Activated T-cell treated with anti-CD3 and anti-CD28 coated beads, Interleukin-2, amount 50 U/mL, for 72 hours (primary cell): ENCODE measurements at regions not wholly inside any gene's neighbourhood (a gene's known extent, or its start where the extent isn't known, plus 50 kb on each side); places are given as distances from the start of the nearest gene placed in this dataset.

ENCODE experiments used
- ATAC-seq, 2 donors: fragments of 150-1000 bp; cut with Tn5 transposase; replicated peaks in 1 of 2; 2 replicates each; pipeline ENCODE4 v1.10.0; 2021; ENCODE audit warnings: moderate library complexity in 2 of 2, mild to moderate bottlenecking in 1 of 2
- DNase-seq, 2 donors: peaks; one replicate each; pipeline ENCODE4 v3.0.0; 2021 to 2022; ENCODE audit warnings: mixed read lengths in 1 of 2
- H3K27ac Mint-ChIP-seq: one replicate; pipeline ENCODE4 v1.8.0; 2022; ENCODE audit warnings: mild to moderate bottlenecking, moderate library complexity, mixed read lengths
- H3K27me3 Mint-ChIP-seq: one replicate; pipeline ENCODE4 v1.8.0; 2022; ENCODE audit warnings: low read depth, mixed read lengths
- H3K36me3 Mint-ChIP-seq, 2 donors: one replicate each; pipeline ENCODE4 v1.8.0; 2022; ENCODE audit warnings: mixed read lengths in 2 of 2, mild to moderate bottlenecking in 1 of 2; ENCODE audit not compliant: insufficient read depth in 2 of 2
- H3K4me1 Mint-ChIP-seq: one replicate; pipeline ENCODE4 v1.8.0; 2022; ENCODE audit warnings: low read depth, mixed read lengths
- H3K4me3 Mint-ChIP-seq, 2 donors: one replicate each; pipeline ENCODE4 v1.8.0; 2022; ENCODE audit warnings: mild to moderate bottlenecking in 2 of 2, mixed read lengths in 2 of 2, moderate library complexity in 2 of 2
- H3K9me3 Mint-ChIP-seq, 2 donors: one replicate each; pipeline ENCODE4 v1.8.0; 2022; ENCODE audit warnings: mixed read lengths in 2 of 2

DNA sequence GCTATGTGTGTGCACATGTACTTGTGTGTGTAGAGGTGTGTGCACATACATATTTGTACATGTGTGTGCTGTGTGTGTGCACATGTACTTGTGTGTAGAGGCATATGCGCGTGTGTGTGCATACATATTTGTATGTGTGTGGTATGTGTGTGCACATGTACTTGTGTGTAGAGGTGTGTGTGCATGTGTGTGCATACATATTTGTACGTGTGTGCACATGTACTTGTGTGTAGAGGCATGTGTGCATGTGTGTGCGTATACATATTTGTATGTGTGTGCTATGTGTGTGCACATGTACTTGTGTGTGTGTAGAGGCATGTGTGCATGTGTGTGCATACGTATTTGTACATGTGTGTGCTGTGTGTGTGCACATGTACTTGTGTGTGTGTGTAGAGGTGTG is 291.9 kb downstream of the AJAP1 start:
- peaks cover 14% of the 10 kb centered on the region for H3K27me3 Mint-ChIP-seq
- DNase-seq (no peak), ATAC-seq (no peak)
- peaks cover 0 to 6% of the 10 kb centered on the region in 2 donors for H3K9me3 Mint-ChIP-seq
- H3K4me1 Mint-ChIP-seq, result no peaks in the 10 kb centered on the region
- no peak overlapping the region for H3K27ac Mint-ChIP-seq
- no peak overlapping the region for H3K4me3 Mint-ChIP-seq
- H3K36me3 Mint-ChIP-seq, result no peaks in the 10 kb centered on the region

DNA sequence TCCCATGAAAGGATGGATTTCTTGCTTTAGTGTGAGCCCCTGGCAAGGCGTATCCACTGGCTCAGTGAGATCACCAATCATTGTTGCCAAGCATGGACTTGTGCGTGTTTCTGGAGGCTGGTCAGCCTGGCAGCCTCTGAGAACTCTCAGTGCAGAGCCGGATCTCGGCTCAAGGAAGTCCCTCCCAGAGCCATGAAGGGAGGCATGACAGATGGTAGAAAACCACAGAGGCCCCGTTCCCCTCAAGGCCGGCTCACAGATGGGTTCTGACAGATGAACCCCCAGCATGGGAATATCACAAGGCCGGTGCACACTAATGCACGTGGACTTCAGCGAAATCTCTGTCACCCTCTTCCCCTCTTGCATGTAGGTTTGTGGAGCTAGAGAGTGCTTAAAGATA is 290.5 kb downstream of the AJAP1 start:
- DNase-seq (no peak), ATAC-seq (no peak)
- no peak overlapping the region for H3K27ac Mint-ChIP-seq
- no peaks in the 10 kb centered on the region for H3K36me3 Mint-ChIP-seq
- H3K4me3 Mint-ChIP-seq, result no peak overlapping the region
- peaks cover 11% of the 10 kb centered on the region for H3K27me3 Mint-ChIP-seq
- peaks cover under 1 to 6% of the 10 kb centered on the region in 2 donors for H3K9me3 Mint-ChIP-seq
- no peaks in the 10 kb centered on the region for H3K4me1 Mint-ChIP-seq

DNA sequence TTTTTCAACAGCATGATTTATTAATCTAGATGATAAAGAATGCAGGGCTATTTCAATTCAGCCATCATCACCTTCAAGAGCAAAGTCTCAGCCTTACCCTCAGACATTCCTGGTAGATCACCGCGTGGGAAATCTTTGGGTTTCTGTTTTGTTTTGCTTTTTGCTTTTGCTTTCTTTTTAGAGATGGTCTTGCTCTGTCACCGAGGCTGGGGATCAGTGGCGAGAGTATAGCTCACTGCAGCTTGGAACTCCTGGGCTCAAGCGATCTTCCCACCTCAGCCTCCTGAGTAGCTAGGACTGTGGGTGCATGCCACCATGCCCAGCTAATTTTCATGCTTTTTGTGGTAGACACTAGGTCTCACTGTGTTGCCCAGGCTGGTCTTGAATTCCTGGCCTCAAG is 289.7 kb downstream of the AJAP1 start:
- Mint-ChIP-seq H3K4me3 (no peak overlapping the region), H3K4me1 (no peaks in the 10 kb centered on the region), H3K27me3 (peaks cover 7% of the 10 kb centered on the region), H3K36me3 (peaks cover 2 to 4% of the 10 kb centered on the region in 2 donors), H3K9me3 (peaks cover 8 to 14% of the 10 kb centered on the region in 2 donors), H3K27ac (no peak overlapping the region)
- ATAC-seq (no peak), DNase-seq (no peak)

DNA sequence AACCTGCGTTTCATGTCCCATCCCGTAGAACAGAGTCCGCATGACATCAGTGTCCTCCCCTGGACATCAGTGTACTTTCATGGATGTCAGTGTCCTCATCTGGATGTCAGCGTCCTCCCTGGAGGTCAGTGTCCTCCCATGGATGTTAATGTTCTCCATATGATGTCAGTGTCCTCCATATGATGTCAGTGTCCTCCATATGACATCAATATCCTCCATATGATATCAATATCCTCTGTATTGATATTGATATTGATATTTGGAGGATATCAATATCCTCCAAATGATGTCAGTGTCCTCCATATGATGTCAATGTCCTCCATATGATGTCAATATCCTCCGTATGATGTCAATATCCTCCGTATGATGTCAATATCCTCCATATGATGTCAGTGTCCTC is 284.9 kb downstream of the AJAP1 start:
- ATAC-seq (no peak), DNase-seq (no peak)
- no peak overlapping the region for H3K4me3 Mint-ChIP-seq
- H3K9me3 Mint-ChIP-seq, result peaks cover 8% of the 10 kb centered on the region in 2 donors
- peaks cover 7% of the 10 kb centered on the region for H3K27me3 Mint-ChIP-seq
- no peaks in the 10 kb centered on the region for H3K4me1 Mint-ChIP-seq
- no peak overlapping the region for H3K27ac Mint-ChIP-seq
- H3K36me3 Mint-ChIP-seq, result peaks cover 2 to 4% of the 10 kb centered on the region in 2 donors

DNA sequence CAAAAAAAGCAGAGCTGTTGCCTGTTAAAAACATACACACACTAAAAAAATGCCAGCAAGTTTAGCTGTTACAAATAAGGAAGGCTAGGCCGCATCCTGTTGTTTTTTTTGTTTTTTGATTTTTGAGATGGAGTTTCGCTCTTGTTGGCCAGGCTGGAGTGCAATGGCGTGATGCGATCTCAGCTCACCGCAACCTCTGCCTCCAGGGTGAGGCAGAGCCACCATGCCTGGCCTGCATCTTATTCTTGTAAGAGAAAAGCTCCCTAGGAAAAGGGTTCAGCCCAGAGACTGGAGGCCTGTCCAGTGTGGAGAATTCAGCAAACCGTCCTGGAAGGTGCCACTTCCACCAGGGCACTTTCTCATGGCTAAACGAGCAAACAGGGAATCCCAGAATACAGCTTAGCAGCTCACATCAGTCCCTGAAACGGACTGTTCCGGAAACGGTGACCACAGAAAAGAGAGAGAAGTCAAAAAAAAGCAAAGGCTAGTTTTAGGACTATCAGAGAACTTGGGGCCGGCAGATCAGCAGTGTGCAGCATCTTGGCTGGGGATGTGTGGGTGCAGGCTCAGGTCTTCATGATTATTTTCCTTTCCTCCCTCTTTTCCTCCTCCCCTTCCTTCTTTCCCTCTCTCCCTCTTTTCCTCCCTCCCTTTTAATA is 283.6 kb downstream of the AJAP1 start:
- DNase-seq, result no peak
- H3K27ac Mint-ChIP-seq, result no peak overlapping the region
- peaks cover 2 to 4% of the 10 kb centered on the region in 2 donors for H3K36me3 Mint-ChIP-seq
- H3K27me3 Mint-ChIP-seq, result peaks cover 6% of the 10 kb centered on the region
- H3K4me3 Mint-ChIP-seq, result no peak overlapping the region
- H3K9me3 Mint-ChIP-seq, result peaks cover 8% of the 10 kb centered on the region in 2 donors
- no peaks in the 10 kb centered on the region for H3K4me1 Mint-ChIP-seq
- no peak for ATAC-seq

DNA sequence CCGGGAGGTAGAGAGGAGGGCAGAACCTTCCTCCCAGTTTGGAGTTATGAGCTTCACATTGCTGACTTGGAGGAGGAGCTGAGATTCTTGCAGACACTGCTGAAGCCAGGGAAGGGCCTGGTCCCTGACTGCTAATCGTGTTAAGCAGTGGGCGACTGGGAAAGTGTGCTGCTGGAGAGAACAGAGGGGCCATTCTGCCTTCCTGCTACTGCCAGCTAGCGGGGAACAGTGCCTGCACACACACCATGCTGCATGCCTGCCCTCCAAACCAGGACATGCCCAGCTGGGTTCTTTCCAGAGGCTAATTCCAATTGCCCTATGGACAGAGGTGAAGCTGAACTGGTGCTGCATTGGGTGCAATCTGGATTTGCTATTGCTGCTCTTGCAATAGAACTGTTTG is 281.4 kb downstream of the AJAP1 start:
- Mint-ChIP-seq H3K4me3 (no peak overlapping the region), H3K27me3 (no peaks in the 10 kb centered on the region), H3K4me1 (no peaks in the 10 kb centered on the region), H3K27ac (no peak overlapping the region), H3K36me3 (peaks cover 2 to 4% of the 10 kb centered on the region in 2 donors), H3K9me3 (peaks cover 8% of the 10 kb centered on the region in 2 donors)
- no peak for ATAC-seq
- no peak for DNase-seq

DNA sequence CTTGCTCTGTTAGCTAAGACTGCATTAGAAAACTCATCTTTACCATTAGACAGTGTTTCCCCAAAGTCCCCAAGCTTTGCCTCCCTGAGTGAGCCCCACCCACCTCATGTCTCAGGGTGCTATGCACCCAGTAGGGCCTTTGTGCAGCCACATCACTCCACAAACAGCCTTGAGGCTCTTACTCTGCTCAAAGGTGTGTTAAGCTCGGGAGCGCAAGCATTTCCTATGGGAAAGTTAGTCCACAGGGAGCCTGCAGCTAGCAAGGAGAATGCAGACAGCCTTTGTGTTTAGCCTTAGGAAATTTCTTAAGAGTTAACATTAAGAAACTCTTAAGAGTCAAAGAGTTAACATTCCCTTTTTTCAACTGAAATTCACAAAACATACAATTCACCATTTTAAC is 278.8 kb downstream of the AJAP1 start:
- Mint-ChIP-seq H3K9me3 (no peaks in the 10 kb centered on the region), H3K4me3 (no peak overlapping the region), H3K36me3 (no peaks in the 10 kb centered on the region), H3K4me1 (no peaks in the 10 kb centered on the region), H3K27ac (no peak overlapping the region), H3K27me3 (no peaks in the 10 kb centered on the region)
- ATAC-seq (no peak), DNase-seq (no peak)

DNA sequence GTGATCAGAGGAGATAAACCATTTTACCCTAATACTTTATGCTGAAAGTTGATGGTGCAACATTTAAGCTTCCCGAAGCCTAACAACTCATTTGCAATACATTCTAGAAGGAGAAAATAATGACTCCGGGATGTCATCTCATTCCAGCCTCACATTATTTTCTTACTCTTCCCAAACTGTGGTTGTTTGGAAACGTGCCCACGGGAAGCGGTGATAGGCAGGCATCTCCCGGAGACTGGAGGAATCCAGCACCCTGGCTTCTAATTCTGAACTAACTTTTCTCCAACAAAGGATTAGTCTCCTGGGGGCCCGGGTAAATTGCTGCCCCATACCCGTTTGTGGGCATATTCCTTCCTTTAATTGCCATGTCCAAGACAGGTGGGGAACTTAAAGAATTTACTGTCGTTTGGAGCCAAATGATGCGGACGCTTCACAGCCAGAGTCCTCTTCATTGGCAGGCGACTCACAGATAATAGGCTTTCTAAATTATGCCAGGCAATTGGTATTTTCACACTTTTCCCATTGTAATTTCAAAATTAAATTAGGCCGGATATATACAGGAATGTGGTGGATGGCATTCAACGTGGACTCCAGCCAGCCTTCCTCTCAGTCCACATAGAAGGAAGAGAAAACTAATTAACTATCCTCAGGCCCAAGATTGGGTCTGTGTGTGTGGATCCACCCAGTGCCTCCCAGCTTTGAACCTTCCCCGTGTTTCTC is 278.1 kb downstream of the AJAP1 start:
- no peaks in the 10 kb centered on the region for H3K9me3 Mint-ChIP-seq
- no peak overlapping the region for H3K27ac Mint-ChIP-seq
- H3K4me3 Mint-ChIP-seq, result no peak overlapping the region
- no peak for ATAC-seq
- H3K4me1 Mint-ChIP-seq, result no peaks in the 10 kb centered on the region
- no peak for DNase-seq
- H3K36me3 Mint-ChIP-seq, result no peaks in the 10 kb centered on the region
- H3K27me3 Mint-ChIP-seq, result no peaks in the 10 kb centered on the region

DNA sequence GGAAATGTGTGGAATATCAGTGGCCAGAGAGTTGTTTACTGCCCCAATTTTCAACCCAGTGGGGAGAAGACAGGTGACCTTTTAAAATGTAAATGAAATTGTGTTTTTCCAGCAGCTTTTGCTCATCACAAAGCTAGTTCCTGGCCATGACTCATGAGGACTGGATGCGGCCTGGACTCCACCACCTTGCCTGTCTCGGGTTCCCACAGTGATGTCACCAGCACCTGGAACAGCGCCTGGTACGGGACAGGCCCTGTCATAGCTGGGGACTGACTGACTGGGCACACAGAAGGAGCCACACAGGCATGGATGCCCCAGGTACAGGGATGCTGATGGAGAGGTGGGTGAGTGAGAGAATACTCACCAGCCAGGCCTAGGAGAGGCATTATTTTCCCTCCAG is 277.1 kb downstream of the AJAP1 start:
- H3K9me3 Mint-ChIP-seq, result no peaks in the 10 kb centered on the region
- no peak for DNase-seq
- H3K4me1 Mint-ChIP-seq, result no peaks in the 10 kb centered on the region

DNA sequence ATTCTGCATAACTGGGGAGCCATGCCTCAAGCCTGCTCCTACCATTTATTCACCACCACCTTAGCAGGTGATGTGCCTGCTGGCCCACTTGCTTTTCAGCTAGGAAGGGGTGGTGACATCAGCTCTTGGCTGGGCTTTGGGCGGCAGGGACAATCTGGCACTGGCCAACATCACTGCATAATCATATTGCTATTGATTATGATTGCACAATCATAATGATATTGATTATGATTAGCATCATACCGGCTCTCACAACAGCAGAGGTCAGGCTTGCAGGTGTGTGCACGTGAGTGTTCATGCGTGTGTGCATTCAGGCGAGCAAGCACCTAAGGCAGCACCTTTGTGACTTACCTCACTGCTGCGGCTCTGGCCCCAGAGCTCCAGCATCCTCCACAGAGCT is 273.8 kb downstream of the AJAP1 start:
- no peaks in the 10 kb centered on the region for H3K36me3 Mint-ChIP-seq
- ATAC-seq (no peak), DNase-seq (no peak)
- H3K27ac Mint-ChIP-seq, result no peak overlapping the region
- no peaks in the 10 kb centered on the region for H3K4me1 Mint-ChIP-seq
- no peak overlapping the region for H3K4me3 Mint-ChIP-seq
- no peaks in the 10 kb centered on the region for H3K9me3 Mint-ChIP-seq
- no peaks in the 10 kb centered on the region for H3K27me3 Mint-ChIP-seq

More for the DNA sequence above, 277.1 kb downstream of the AJAP1 start:
- Mint-ChIP-seq H3K4me3 (no peak overlapping the region), H3K27me3 (no peaks in the 10 kb centered on the region), H3K36me3 (no peaks in the 10 kb centered on the region), H3K27ac (no peak overlapping the region)
- ATAC-seq, result no peak

DNA sequence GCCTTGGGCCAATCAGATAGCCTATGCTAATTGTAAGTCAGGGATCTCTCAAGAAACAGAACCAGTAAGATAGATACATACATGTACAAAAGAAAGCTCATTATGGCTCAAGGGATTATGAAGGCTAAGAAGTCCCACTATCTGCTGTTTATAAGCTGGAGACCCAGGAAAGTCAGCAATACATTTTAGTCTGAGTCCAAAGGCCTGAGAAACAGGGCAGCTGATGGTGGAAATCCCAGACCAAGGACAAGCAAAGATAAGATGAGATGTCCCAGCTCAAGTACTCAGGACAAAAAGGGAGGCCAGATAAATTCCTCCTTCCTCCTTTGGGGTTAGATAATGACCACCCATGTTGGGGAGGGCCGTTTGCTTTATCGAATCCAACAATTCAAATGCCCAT is 269.9 kb downstream of the AJAP1 start:
- ATAC-seq (no peak), DNase-seq (no peak)
- Mint-ChIP-seq H3K9me3 (peaks cover 0 to 5% of the 10 kb centered on the region in 2 donors), H3K4me3 (no peak overlapping the region), H3K4me1 (no peaks in the 10 kb centered on the region), H3K27me3 (no peaks in the 10 kb centered on the region), H3K27ac (no peak overlapping the region), H3K36me3 (peaks cover 0 to 3% of the 10 kb centered on the region in 2 donors)

DNA sequence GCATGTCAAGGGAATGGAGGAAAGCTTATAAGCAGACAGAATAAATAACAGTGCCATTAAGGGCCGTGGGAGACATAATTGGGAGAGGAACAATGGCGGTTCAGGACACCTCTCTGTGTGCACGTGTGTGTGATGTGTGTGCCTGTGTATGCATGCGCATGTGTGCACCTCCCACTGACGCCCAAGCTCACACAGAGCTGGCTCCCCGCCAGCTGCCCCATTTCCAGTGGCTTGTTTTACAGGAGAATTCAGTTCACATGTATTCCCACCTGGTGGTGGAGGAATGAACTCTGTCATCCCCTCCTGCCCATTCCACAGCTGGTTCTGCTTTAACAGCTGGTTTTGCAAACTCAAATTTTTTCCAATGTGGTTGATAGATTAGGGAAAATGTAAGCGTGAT is 262.2 kb downstream of the AJAP1 start:
- Mint-ChIP-seq H3K27ac (no peak overlapping the region), H3K4me1 (no peaks in the 10 kb centered on the region), H3K36me3 (peaks cover 0 to 3% of the 10 kb centered on the region in 2 donors), H3K27me3 (no peaks in the 10 kb centered on the region), H3K4me3 (no peak overlapping the region), H3K9me3 (peaks cover 0 to 7% of the 10 kb centered on the region in 2 donors)
- ATAC-seq (no peak), DNase-seq (no peak)

DNA sequence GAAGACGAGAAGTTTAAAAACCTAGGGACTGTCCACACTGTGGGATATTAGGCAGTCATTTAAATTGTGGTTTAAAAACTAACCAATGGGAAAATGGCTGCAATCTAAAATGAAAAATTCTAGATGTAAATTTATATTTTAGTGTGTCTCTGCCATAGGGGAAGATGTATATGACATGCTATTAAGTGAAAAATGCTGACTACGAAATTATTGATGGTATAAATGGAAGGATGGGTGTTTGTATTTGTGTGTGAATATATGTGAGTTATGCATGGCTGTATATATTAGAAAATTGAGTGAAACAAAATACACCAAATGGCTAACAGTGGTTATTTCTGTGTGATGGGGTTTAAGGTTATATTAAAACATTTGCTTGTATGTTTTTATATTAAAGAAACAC is 260.7 kb downstream of the AJAP1 start:
- no peaks in the 10 kb centered on the region for H3K27me3 Mint-ChIP-seq
- H3K4me3 Mint-ChIP-seq, result no peak overlapping the region
- no peak overlapping the region for H3K27ac Mint-ChIP-seq
- ATAC-seq, result no peak
- H3K36me3 Mint-ChIP-seq, result peaks cover 0 to 3% of the 10 kb centered on the region in 2 donors
- no peak for DNase-seq
- H3K4me1 Mint-ChIP-seq, result no peaks in the 10 kb centered on the region
- peaks cover 0 to 7% of the 10 kb centered on the region in 2 donors for H3K9me3 Mint-ChIP-seq

DNA sequence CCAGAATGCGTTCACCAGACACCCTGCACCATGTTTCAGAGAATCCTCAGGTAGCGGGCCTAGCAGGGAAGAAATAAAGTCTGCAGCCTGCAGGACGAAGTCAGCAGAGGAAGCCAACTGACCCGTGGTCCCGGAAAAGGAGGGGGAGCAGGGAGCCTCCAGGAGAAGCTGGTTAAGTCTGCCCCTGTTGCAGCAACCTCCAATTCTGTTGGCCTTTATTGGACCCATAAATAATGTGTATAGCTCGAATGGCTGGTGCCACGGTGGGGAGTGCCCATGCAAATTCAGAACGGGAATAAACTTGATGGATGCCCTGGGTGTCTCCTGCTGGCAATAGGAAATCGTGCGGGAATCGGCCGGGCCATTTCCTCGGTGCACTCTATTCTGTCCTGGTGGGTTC is 254.1 kb downstream of the AJAP1 start:
- ATAC-seq (no peak), DNase-seq (no peak)
- Mint-ChIP-seq H3K36me3 (no peaks in the 10 kb centered on the region), H3K27me3 (no peaks in the 10 kb centered on the region), H3K9me3 (peaks cover 0 to 2% of the 10 kb centered on the region in 2 donors), H3K27ac (no peak overlapping the region), H3K4me1 (no peaks in the 10 kb centered on the region), H3K4me3 (no peak overlapping the region)
